ENCODE measurements at regions not wholly inside any gene's neighbourhood (a gene's known extent, or its start where the extent isn't known, plus 50 kb on each side); places are given as distances from the start of the nearest gene placed in this dataset.

GRCh38 chr10:108638225-108638624 lies 1285.1 kb downstream of the XPNPEP1 start:
- no peak for DNase-seq (ENCODE audit: extremely low read depth, insufficient read length)
- no peak for TF ChIP-seq CTCF (IDR thresholded peaks at IDR 0.05; ENCODE audit: insufficient read depth, low read length, poor library complexity, severe bottlenecking)
- Histone ChIP-seq H3K36me3 (ENCODE audit: control insufficient read depth, insufficient read depth, low read length) (no peaks in the 10 kb centered on the region), H3K4me3 (replicated peaks; ENCODE audit: low read depth, low read length) (no peak overlapping the region), H3K27me3 (replicated peaks; ENCODE audit: control insufficient read depth, insufficient read depth, low read length) (no peaks in the 10 kb centered on the region)

- no peak overlapping the region for H3K4me3 ChIP-seq (replicated peaks; ENCODE audit: low read depth, low read length)
- H3K27me3 ChIP-seq (replicated peaks; ENCODE audit: control insufficient read depth, insufficient read depth, low read length), result no peaks in the 10 kb centered on the region
- DNase-seq (ENCODE audit: extremely low read depth, insufficient read length), result no peak
- TF ChIP-seq CTCF (IDR thresholded peaks at IDR 0.05; ENCODE audit: insufficient read depth, low read length, poor library complexity, severe bottlenecking), result no peak
- H3K36me3 ChIP-seq (ENCODE audit: control insufficient read depth, insufficient read depth, low read length), result no peaks in the 10 kb centered on the region
Observed at GRCh38 chr10:108633046-108633445, 1290.3 kb downstream of the XPNPEP1 start.

- no peak for TF ChIP-seq CTCF (IDR thresholded peaks at IDR 0.05; ENCODE audit: insufficient read depth, low read length, poor library complexity, severe bottlenecking)
- Histone ChIP-seq H3K36me3 (ENCODE audit: control insufficient read depth, insufficient read depth, low read length) (no peaks in the 10 kb centered on the region), H3K27me3 (replicated peaks; ENCODE audit: control insufficient read depth, insufficient read depth, low read length) (no peaks in the 10 kb centered on the region), H3K4me3 (replicated peaks; ENCODE audit: low read depth, low read length) (no peak overlapping the region)
- DNase-seq (ENCODE audit: extremely low read depth, insufficient read length), result no peak
Observed at GRCh38 chr10:108632144-108632543, 1291.2 kb downstream of the XPNPEP1 start.

GRCh38 chr10:108631332-108631731 lies 1292.0 kb downstream of the XPNPEP1 start:
- H3K27me3 ChIP-seq (replicated peaks; ENCODE audit: control insufficient read depth, insufficient read depth, low read length), result no peaks in the 10 kb centered on the region
- H3K4me3 ChIP-seq (replicated peaks; ENCODE audit: low read depth, low read length), result no peak overlapping the region
- no peaks in the 10 kb centered on the region for H3K36me3 ChIP-seq (ENCODE audit: control insufficient read depth, insufficient read depth, low read length)
- TF ChIP-seq CTCF (IDR thresholded peaks at IDR 0.05; ENCODE audit: insufficient read depth, low read length, poor library complexity, severe bottlenecking), result no peak
- DNase-seq (ENCODE audit: extremely low read depth, insufficient read length), result peak; percentile 10

- H3K27me3 ChIP-seq (replicated peaks; ENCODE audit: control insufficient read depth, insufficient read depth, low read length), result no peaks in the 10 kb centered on the region
- H3K4me3 ChIP-seq (replicated peaks; ENCODE audit: low read depth, low read length), result no peak overlapping the region
- DNase-seq (ENCODE audit: extremely low read depth, insufficient read length), result no peak
- no peak for TF ChIP-seq CTCF (IDR thresholded peaks at IDR 0.05; ENCODE audit: insufficient read depth, low read length, poor library complexity, severe bottlenecking)
- H3K36me3 ChIP-seq (ENCODE audit: control insufficient read depth, insufficient read depth, low read length), result no peaks in the 10 kb centered on the region
Observed at GRCh38 chr10:108629834-108630233, 1293.5 kb downstream of the XPNPEP1 start.

GRCh38 chr10:108624052-108624451 lies 1299.3 kb downstream of the XPNPEP1 start:
- TF ChIP-seq CTCF (IDR thresholded peaks at IDR 0.05; ENCODE audit: insufficient read depth, low read length, poor library complexity, severe bottlenecking), result no peak
- DNase-seq (ENCODE audit: extremely low read depth, insufficient read length), result no peak
- Histone ChIP-seq H3K36me3 (ENCODE audit: control insufficient read depth, insufficient read depth, low read length) (no peaks in the 10 kb centered on the region), H3K27me3 (replicated peaks; ENCODE audit: control insufficient read depth, insufficient read depth, low read length) (no peaks in the 10 kb centered on the region), H3K4me3 (replicated peaks; ENCODE audit: low read depth, low read length) (no peak overlapping the region)

All from GM06990 (cell line).